GM21528 (cell line): ENCODE measurements at regions not wholly inside any gene's neighbourhood (a gene's known extent, or its start where the extent isn't known, plus 50 kb on each side); places are given as distances from the start of the nearest gene placed in this dataset.

Experiments
- ATAC-seq: cut with Tn5 transposase; IDR thresholded peaks from one replicate; pipeline ENCODE4 v1.9.1; 2021; ENCODE audit warnings: mild to moderate bottlenecking, moderate library complexity; ENCODE audit not compliant: unreplicated experiment, low FRiP score

DNA sequence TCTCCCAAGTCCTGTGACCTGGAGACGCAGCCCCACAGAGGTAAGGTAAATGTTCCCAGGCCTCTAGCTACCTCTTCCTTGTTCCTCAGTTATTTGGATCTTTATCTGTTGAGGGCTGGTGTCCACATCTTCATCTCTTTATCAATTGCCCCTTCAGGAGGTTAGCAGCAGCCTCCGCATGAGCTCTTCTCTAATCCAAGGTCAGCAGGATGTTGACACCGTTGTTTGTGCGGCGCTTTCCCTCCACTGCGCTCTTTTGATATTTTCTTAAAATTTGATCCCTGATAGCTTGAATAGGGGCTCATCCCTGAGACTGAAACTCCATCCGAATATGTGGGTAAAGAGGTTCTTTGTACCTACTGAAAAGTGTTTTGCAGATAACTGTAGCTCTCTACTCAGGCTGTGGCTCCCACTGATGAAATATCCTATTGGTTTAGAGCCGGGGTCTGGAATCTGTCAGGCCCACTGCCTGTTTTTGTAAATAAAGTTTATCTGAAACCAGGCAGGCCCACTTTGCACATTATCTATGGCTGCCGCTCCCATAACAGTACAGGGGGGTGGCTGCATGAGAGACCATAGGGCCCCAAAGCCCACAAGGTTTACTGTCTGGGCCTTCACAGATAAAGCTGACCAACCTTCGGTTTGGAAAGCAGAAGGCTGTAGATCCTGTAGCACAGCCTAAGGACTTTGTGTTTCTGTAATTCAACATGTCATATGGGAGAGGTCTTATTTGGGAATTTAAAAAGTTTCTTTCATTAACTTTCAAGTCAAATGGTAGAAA, 362.6 kb downstream of the QKI start:
- no peak for ATAC-seq

DNA sequence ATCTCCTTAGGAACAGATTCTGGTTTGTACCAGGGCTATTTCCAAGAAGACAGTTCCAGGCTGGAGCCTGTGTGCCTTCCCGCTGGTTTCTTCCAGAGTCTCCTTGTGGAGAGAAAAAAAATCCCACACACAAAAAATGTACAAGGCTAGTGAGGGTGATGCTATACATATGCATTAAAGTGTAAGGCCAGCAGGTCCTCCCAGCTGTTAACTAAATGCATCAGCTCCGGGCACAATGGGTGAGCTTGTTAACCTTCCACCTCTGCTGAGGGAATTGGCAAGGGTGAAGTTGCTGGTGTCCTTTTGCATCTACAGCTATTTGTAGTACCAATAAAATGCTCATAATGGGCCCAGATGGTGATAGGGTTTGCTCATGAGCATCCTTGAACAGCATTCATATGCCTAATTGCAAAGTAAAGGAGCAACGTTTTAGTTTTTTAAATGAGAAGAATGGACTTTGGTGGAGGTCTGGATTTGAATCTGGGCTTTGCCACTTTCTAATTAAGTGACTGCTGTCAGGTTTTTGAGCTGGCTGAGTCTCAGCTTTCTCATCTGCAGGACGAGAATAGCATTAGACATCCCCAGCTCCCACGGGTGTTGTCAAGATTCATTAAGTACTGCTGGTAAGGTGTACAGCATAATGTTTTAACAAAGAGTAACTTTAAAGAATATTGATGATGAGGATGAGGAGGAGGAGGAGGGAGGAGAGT, 361.8 kb downstream of the QKI start:
- ATAC-seq = no peak

DNA sequence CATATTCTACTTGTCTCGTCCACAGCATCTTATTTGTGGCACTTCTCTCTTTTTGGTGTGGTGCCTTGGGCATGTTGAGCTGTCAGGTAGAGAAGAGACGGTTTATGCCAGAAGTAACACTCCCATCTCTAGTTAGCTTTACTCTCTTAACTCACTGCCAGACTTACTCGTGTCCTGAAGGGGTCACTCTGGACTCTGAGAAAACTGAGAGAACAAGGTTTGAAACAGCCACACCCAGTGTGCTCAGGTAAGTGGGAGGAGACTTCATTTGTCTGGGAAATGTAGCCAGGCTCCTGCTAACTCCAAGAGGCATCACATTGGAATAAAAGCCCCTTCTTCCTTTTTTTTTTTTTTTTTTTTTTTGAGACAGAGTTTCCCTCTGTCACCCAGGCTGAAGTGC, 360.8 kb downstream of the QKI start:
- ATAC-seq = no peak

DNA sequence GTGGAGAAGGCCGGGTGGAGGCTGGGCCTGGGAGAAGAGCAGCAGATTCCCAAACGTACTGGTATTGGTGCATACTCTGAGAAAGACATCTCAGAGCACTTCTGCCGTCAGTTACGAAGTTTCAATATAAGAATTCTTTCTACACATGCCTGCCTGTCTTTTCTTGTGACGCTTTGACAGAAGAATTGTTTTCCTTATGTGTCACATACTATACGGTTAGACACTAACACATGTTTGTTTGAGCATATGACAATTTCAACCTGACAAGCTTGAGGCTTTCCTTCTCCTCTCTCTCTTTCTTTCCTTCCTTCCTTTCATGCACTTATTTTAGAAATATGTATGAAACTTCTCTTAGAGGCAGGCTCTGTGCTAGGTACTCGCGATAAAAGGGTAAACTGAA, 360.0 kb downstream of the QKI start:
- no peak for ATAC-seq

DNA sequence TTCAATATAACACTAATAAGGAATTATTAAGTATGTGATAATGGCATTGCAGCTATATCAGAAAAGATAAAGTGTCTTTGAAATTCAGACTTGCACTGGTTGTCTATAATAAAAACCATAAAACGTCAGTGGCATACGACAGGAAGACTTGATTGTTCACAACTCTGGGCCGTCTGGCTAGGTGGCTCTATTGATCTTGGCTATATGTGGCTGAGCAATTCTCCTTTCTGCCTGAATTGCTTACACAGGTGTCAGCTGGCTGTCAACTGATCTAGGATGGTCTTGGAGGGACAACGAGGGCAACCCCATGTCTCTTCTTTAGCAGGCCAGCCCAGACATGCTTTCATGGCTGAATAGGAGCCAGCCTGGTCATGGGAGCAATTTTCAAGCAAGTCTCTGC, 359.1 kb downstream of the QKI start:
- no peak for ATAC-seq

DNA sequence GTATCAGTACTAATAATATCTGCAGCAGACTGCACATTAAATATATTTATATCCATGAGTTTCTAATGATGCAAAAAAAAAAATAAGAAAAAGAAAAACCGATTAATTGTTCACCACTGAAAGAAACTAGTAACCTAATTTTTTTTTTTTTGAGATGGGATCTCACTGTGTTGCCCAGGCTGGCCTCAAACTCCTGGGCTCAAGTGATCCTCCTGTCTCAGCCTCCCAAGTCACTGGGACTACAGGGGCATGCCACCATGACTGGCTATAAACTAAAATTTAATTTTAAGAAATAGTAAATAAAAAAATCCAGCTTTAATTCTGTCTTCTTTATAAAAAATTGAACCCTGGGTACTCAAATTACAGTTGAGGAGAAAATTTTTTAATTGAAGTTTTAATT, 358.2 kb downstream of the QKI start:
- no peak for ATAC-seq

DNA sequence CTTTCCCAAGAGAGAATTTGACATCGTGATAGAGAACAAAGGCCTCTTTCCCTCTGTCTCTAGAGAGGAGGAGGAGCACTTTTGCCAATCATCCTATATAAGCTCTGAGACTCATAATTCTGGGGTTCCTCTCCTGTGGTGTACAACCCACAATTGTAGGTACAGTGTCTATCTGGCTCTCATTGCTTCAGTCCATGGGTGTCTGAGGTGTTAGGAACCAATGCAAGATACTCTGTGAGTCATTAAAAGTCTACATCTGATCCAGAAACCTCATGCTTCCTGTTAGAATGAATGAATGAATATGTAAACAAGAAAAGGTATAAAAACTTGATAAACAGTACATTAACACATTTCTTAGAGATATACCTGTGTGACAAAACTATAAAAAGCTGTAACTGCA, 356.7 kb downstream of the QKI start:
- ATAC-seq = no peak

DNA sequence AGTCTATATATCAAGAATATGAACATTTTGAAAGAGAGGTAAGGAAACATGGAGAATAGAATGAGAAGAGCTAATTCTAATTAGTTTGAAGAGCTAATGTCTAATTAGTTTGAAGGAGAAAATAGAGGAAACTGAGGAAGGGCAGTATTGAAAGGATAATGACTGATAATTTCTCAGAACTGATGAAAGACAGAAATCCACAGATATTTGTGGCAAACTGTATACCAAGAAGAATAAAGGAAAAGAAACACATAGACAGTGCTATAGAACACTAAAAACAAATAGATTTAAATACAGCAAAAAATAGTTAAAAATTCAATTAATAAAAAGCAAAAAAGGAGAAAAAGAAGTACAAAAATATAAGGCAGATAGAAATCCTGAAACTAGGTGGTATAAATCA, 354.4 kb downstream of the QKI start:
- ATAC-seq = no peak

DNA sequence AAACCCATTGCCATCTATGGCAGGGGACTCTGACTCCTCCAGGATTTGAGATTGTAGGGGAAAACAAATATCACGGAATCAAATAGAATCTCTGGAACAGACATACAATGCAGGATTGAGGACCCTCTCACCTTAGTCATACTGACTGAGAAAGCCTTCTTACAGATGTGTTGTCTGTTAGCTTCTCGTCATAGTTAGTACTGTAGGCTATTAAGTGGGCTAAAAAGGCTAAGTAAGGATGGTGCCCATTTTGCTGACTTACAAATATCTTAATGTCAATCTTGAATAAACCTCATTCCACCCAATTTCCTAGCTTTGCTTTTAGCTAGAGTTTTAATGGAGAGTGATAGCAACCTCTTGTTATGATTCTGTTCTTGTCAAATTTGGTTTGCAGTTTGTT, 352.4 kb downstream of the QKI start:
- ATAC-seq = no peak

DNA sequence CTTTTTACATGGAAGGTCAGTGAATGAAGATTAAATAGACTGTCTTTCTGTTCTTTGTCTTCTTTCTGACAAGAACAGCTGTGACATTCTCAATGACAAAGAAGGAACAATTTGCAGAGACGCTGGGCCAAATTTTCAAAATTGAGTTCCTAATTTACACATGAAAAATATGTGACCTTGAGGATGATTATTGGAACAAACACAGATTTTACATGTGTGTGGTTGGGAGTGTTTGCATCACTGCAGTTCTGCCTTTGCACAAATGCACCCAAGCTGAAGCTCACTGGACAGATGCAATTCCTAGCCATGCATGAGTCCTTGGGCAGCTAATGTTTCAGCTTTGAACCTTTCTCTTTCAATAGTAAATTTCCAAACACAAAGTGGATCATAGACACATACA, 350.8 kb downstream of the QKI start:
- no peak for ATAC-seq

DNA sequence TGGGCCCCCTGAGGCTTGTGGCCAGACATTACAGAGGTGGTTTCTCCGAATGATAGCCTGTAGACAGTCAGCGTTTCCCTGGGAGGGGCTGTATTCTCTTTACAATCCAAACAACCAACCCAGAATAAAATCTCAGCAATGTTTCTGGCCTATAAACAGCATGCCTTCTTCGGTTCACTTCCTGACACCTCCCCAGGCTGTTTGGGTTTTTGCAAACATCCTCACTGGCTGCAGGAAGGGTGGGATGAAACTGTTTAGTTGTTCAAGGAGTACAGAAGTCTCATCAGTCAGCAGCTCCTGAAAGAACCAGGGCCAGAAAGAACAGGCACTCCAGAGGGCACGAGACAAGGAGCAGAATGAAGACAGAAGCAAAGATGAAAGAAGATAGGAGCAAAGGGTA, 350.0 kb downstream of the QKI start:
- ATAC-seq = no peak

DNA sequence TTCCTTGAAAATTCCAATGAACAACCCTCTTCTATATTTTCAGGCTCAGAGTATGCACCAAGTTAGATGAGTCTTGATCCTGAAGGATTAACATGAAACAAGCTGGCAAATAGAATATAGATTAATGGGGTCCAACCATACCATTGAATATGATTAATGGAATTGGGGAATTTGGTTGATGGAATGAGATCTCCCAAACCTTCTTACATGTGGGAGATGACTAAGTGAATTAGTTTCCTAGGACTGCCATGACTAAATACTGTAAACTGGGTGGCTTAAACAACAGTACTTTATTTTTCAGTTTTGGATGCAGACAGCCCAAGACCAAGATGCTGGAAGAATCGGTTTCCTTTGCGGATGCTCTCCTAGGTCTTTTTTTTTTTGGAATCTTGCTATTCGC, 347.0 kb downstream of the QKI start:
- no peak for ATAC-seq

DNA sequence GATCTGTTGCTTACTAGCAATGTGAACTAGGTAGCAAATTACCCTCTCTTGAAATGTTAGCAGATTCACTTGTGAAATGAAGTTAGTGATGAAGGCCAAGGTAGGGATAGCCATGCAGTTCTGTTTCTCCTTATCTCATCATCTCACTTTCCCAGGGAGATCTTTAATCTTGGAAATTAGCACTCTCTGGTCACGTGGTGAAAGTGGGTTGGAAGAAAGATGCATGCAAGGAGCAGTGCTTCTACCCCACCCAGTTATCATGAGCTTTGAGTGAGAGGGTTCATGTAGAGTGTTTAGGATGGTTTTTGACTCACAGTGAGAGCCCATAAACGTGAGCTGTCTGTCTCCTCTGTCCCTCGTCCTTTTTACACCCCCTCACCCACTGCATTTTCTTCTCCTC, 346.3 kb downstream of the QKI start:
- no peak for ATAC-seq

DNA sequence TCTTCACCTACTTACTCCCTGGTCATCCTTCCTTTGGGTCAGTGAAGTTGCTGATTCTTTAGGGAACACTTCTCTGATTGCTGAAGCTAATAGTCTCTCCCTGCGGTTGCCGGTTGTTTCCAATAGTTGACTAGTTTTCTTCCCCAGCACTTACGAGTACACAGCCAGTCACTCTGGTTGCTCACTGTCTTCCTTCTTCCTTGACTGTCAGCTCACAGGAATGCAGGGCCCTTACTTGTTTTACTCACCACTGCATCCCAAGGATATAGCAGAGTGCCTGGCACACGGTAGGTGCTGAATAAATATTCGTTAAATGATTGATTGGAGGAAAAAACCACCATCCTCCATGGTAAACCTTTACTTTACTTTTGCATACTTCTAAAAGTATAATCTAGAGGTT, 345.0 kb downstream of the QKI start:
- ATAC-seq = no peak

DNA sequence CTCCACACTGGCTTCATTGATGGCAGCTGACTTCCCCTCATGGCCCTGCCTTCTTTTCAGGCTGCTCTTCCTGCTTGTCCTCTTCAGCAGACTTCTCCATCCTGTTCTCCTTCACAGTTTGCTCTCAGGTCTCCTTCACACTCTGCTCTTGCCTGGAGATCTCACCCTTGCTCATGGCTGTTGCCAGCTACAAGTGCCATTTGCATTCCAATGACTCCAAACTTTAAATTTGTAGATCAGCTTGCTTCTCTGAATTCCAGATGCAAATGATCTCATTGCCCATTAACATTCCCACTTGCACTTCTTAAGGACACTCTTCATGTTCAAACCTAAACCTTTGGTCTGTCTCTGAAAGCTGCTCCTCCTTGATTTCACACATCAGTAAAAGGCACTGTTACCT, 343.0 kb downstream of the QKI start:
- no peak for ATAC-seq

DNA sequence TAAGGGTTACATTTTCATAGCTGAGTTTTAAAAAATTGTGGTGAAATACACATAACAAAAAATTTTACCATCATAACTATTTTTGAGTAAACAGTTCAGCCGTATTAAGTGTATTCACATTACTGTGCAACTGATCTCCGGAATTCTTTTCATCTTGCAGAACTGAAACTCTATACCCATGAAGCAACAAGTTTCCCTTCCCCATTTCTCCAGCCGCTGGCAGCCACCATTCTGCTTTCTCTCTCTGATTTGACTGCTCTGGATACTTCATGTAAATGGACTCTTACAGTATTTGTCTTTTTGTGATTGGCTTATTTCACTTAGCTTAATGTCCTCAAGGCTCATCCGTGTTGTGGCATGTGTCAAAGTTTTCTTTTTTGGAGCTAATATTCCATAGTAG, 341.6 kb downstream of the QKI start:
- peak; percentile 100 for ATAC-seq

DNA sequence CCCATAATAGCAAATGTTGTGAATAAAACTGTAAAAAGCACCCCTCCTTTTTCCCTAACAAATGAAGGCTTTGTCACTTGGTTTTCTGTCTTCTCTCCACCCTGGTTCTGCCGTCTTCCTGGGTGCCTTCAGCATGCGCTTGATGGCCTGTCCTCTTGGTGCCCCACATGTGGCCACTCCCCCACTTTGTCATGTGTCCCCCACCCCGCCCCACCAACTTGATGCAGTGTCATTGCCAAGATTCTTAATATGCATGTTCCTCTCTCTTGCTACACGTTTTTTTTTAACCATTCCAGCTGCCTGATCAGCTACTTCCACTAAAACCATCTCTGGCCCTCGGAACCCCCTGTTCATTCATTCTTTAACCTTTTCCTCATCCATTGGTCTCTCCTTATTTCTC, 340.3 kb downstream of the QKI start:
- ATAC-seq = no peak

DNA sequence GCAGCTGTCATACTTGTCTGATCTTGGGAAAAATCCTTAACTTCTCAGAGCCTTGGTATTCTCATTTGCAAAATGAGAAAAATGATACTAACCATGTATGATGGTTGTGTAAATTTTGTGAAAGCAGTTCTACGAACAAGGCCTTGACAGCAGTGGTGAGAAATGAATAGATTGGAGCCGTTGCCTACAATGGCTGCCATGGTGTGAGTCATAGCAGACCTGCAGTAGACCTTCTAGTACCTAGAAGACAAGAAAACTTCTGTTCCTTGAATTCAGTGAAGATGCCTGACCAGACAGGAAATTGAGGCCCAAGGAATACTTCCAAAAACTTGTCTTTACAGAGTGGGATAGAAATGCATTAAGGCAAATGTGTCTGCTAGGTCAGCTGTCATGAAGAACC, 338.9 kb downstream of the QKI start:
- ATAC-seq = no peak

DNA sequence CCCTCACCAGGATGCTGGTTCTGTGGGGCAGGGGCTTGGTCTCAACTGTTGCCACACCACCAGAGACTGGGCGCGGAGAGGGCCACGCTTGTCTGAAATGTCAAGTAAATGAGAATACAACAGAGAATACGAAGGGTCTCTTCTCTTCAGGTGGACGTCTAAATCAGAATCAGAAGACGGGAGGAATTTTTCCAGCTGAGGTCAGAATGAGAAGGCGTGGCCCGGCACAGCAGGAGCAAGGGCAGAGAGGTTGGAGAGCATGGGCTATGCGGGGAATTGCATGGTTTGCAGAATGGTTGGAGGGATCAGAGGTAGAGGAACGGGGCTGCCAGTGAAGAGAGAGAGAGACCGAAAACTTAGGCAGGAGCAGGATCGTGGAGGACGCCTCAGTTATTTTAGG, 337.9 kb downstream of the QKI start:
- ATAC-seq = no peak

DNA sequence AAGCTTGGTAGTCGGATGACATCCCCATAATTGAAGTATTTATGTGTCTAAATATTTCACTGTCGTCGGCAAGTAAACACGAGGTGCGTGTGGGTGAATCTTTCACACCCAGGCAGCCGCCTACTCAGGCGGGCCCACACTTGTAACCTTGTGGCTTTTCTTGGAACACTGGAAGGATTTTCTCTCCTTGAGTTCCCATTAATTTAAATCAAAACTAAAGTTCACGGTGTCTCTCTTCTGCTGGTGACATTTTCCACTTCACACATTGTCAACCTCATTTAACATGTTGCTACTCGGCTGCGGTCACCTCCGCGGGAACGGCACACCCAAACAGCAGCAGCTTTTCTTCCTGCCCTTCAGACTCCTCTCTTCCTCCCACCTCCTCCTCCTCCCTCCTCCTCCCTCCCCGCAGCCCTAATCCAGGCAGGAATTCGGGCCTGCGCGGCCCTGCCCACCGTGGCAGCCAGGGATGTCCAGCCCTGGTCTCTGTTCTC, 336.6 kb downstream of the QKI start:
- no peak for ATAC-seq

DNA sequence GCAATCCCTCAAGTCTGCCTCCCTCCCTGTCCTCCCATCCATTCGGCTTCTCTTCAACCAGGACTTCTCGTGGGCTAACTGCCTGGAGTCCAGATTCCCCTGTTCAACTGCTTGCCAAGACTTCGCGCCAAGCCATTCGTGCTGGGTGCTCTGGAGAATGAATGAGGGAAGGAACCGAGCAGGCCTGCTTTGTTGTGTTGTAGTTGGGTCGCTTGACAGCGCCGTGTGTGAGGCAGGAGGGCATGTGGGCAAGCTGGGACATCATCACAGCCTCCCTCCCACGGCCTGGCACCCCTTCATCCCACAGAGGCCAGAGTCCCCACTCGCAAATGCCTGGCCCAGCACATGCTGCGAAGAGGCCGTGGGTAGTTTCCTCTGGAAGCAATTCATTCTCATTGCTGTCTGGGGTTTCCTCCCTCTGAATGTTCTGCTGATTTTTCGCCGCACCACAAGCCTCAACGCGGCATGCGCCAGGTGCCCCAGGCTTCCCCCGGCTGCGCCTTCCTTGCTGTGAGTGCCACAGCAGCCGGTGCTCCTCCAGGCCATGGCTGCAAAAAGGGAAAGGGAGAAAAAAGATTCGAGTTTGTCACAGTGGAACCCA, 336.0 kb downstream of the QKI start:
- ATAC-seq = no peak

DNA sequence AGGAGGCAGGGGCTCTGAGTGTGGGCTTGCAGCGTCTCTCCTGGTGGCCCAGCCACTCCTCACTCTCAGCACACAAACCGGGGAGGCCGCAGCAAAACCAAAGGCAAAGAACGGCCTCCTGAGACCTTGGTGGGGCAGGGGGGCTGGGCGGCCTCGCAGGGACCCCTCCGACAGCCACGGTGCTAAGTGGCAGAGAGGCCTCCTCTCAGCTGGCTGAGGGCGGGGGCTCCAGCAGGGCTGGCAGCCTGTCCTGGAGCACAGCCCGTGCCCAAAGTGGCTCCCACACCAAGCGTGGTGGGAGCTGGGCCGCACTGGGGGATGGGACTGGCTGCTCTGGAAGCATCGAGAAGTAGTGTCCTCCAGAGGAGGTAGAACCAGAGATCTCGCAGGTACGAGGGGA, 334.4 kb downstream of the QKI start:
- no peak for ATAC-seq
